ENCODE measurements at regions not wholly inside any gene's neighbourhood (a gene's known extent, or its start where the extent isn't known, plus 50 kb on each side); places are given as distances from the start of the nearest gene placed in this dataset.

GRCh38 chr14:53581504-53581903 is 375.1 kb downstream of the BMP4 start:
- H3K4me3 ChIP-seq (ENCODE audit: low read depth in 1 of 5, low read length in 5 of 5), result no peak overlapping the region
- H3K9me3 ChIP-seq (ENCODE audit: control insufficient read depth in 5 of 5, low read length in 5 of 5), result no peaks in the 10 kb centered on the region
- H3K9ac ChIP-seq (ENCODE audit: low read length in 5 of 5), result no peak overlapping the region

GRCh38 chr14:53571641-53572328 is 384.8 kb downstream of the BMP4 start:
- Histone ChIP-seq H3K27me3 (ENCODE audit: control insufficient read depth in 5 of 5, insufficient read depth in 4 of 5, low read length in 5 of 5) (no peaks in the 10 kb centered on the region), H3K9me3 (ENCODE audit: control insufficient read depth in 5 of 5, low read length in 5 of 5) (no peaks in the 10 kb centered on the region), H3K36me3 (ENCODE audit: control insufficient read depth in 5 of 5, insufficient read depth in 5 of 5, low read length in 5 of 5) (no peaks in the 10 kb centered on the region), H3K9ac (ENCODE audit: low read length in 5 of 5) (no peak overlapping the region), H3K27ac (ENCODE audit: low read depth, low read length) (no peak overlapping the region), H3K4me1 (ENCODE audit: control insufficient read depth in 5 of 5, insufficient read depth in 5 of 5, low read length in 5 of 5) (peaks cover 0 to 5% (median 0%) of the 10 kb centered on the region in 5 donors), H3K4me3 (ENCODE audit: low read depth in 1 of 5, low read length in 5 of 5) (no peak overlapping the region)

More at GRCh38 chr14:53581504-53581903, 375.1 kb downstream of the BMP4 start:
- Histone ChIP-seq H3K36me3 (ENCODE audit: control insufficient read depth in 5 of 5, insufficient read depth in 5 of 5, low read length in 5 of 5) (no peaks in the 10 kb centered on the region), H3K27me3 (ENCODE audit: control insufficient read depth in 5 of 5, insufficient read depth in 4 of 5, low read length in 5 of 5) (peaks cover 0 to 2% (median 0%) of the 10 kb centered on the region in 5 donors), H3K4me1 (ENCODE audit: control insufficient read depth in 5 of 5, insufficient read depth in 5 of 5, low read length in 5 of 5) (peaks cover 0 to 5% (median 0%) of the 10 kb centered on the region in 5 donors), H3K27ac (ENCODE audit: low read depth, low read length) (no peak overlapping the region)

- Histone ChIP-seq H3K9ac (ENCODE audit: low read length in 5 of 5) (no peak overlapping the region), H3K27ac (ENCODE audit: low read depth, low read length) (no peak overlapping the region), H3K4me3 (ENCODE audit: low read depth in 1 of 5, low read length in 5 of 5) (no peak overlapping the region), H3K36me3 (ENCODE audit: control insufficient read depth in 5 of 5, insufficient read depth in 5 of 5, low read length in 5 of 5) (no peaks in the 10 kb centered on the region), H3K27me3 (ENCODE audit: control insufficient read depth in 5 of 5, insufficient read depth in 4 of 5, low read length in 5 of 5) (no peaks in the 10 kb centered on the region), H3K4me1 (ENCODE audit: control insufficient read depth in 5 of 5, insufficient read depth in 5 of 5, low read length in 5 of 5) (peaks cover 0 to 5% (median 0%) of the 10 kb centered on the region in 5 donors), H3K9me3 (ENCODE audit: control insufficient read depth in 5 of 5, low read length in 5 of 5) (no peaks in the 10 kb centered on the region)
Observed at GRCh38 chr14:53570411-53571387, 385.9 kb downstream of the BMP4 start.

GRCh38 chr14:53569446-53569845 is 387.2 kb downstream of the BMP4 start:
- H3K4me3 ChIP-seq (ENCODE audit: low read depth in 1 of 5, low read length in 5 of 5), result no peak overlapping the region
- H3K4me1 ChIP-seq (ENCODE audit: control insufficient read depth in 5 of 5, insufficient read depth in 5 of 5, low read length in 5 of 5), result peaks cover 0 to 5% (median 0%) of the 10 kb centered on the region in 5 donors
- no peaks in the 10 kb centered on the region for H3K27me3 ChIP-seq (ENCODE audit: control insufficient read depth in 5 of 5, insufficient read depth in 4 of 5, low read length in 5 of 5)
- H3K36me3 ChIP-seq (ENCODE audit: control insufficient read depth in 5 of 5, insufficient read depth in 5 of 5, low read length in 5 of 5), result no peaks in the 10 kb centered on the region
- no peaks in the 10 kb centered on the region for H3K9me3 ChIP-seq (ENCODE audit: control insufficient read depth in 5 of 5, low read length in 5 of 5)
- H3K27ac ChIP-seq (ENCODE audit: low read depth, low read length), result no peak overlapping the region
- H3K9ac ChIP-seq (ENCODE audit: low read length in 5 of 5), result no peak overlapping the region

GRCh38 chr14:53567236-53567780 is 389.3 kb downstream of the BMP4 start:
- H3K9ac ChIP-seq (ENCODE audit: low read length in 5 of 5), result no peak overlapping the region
- no peak overlapping the region for H3K27ac ChIP-seq (ENCODE audit: low read depth, low read length)
- H3K4me1 ChIP-seq (ENCODE audit: control insufficient read depth in 5 of 5, insufficient read depth in 5 of 5, low read length in 5 of 5), result peaks cover 0 to 5% (median 0%) of the 10 kb centered on the region in 5 donors
- peaks cover 0 to 6% (median 2%) of the 10 kb centered on the region in 5 donors for H3K9me3 ChIP-seq (ENCODE audit: control insufficient read depth in 5 of 5, low read length in 5 of 5)
- H3K4me3 ChIP-seq (ENCODE audit: low read depth in 1 of 5, low read length in 5 of 5), result no peak overlapping the region
- no peaks in the 10 kb centered on the region for H3K36me3 ChIP-seq (ENCODE audit: control insufficient read depth in 5 of 5, insufficient read depth in 5 of 5, low read length in 5 of 5)
- no peaks in the 10 kb centered on the region for H3K27me3 ChIP-seq (ENCODE audit: control insufficient read depth in 5 of 5, insufficient read depth in 4 of 5, low read length in 5 of 5)

- Histone ChIP-seq H3K4me1 (ENCODE audit: control insufficient read depth in 5 of 5, insufficient read depth in 5 of 5, low read length in 5 of 5) (no peaks in the 10 kb centered on the region), H3K27ac (ENCODE audit: low read depth, low read length) (no peak overlapping the region), H3K9ac (ENCODE audit: low read length in 5 of 5) (no peak overlapping the region), H3K27me3 (ENCODE audit: control insufficient read depth in 5 of 5, insufficient read depth in 4 of 5, low read length in 5 of 5) (no peaks in the 10 kb centered on the region), H3K4me3 (ENCODE audit: low read depth in 1 of 5, low read length in 5 of 5) (no peak overlapping the region), H3K9me3 (ENCODE audit: control insufficient read depth in 5 of 5, low read length in 5 of 5) (peaks cover 0 to 11% (median 5%) of the 10 kb centered on the region in 5 donors), H3K36me3 (ENCODE audit: control insufficient read depth in 5 of 5, insufficient read depth in 5 of 5, low read length in 5 of 5) (no peaks in the 10 kb centered on the region)
Observed at GRCh38 chr14:53564870-53565269, 391.8 kb downstream of the BMP4 start.

GRCh38 chr14:53563628-53564027 is 393.0 kb downstream of the BMP4 start:
- Histone ChIP-seq H3K27me3 (ENCODE audit: control insufficient read depth in 5 of 5, insufficient read depth in 4 of 5, low read length in 5 of 5) (no peaks in the 10 kb centered on the region), H3K9me3 (ENCODE audit: control insufficient read depth in 5 of 5, low read length in 5 of 5) (peaks cover 0 to 11% (median 5%) of the 10 kb centered on the region in 5 donors), H3K9ac (ENCODE audit: low read length in 5 of 5) (no peak overlapping the region), H3K4me3 (ENCODE audit: low read depth in 1 of 5, low read length in 5 of 5) (no peak overlapping the region), H3K4me1 (ENCODE audit: control insufficient read depth in 5 of 5, insufficient read depth in 5 of 5, low read length in 5 of 5) (no peaks in the 10 kb centered on the region), H3K27ac (ENCODE audit: low read depth, low read length) (no peak overlapping the region), H3K36me3 (ENCODE audit: control insufficient read depth in 5 of 5, insufficient read depth in 5 of 5, low read length in 5 of 5) (no peaks in the 10 kb centered on the region)

- no peak overlapping the region for H3K27ac ChIP-seq (ENCODE audit: low read depth, low read length)
- H3K4me3 ChIP-seq (ENCODE audit: low read depth in 1 of 5, low read length in 5 of 5), result no peak overlapping the region
- H3K27me3 ChIP-seq (ENCODE audit: control insufficient read depth in 5 of 5, insufficient read depth in 4 of 5, low read length in 5 of 5), result no peaks in the 10 kb centered on the region
Observed at GRCh38 chr14:53553221-53553620, 400.1 kb upstream of the DDHD1 start.

DNA sequence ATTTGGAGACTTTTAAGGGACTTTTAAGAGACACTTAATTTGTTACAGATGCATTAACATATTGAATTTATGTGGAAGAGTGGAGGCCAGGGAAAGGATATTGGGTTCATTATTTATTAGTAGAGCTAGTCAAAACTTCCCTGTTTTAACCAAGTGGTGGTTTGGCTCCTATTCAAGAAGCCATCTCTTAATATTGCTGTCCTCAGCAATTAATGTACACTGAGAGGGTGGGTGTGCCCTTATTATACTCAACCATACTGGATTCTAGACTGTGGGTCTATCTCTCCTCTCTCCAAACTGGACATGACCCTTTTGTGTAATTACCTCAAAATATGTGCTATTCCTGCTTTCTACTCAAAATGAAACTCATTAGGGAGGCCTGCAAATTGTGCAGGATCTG is 398.7 kb upstream of the DDHD1 start:
- peaks cover 0 to 11% (median 0%) of the 10 kb centered on the region in 5 donors for H3K4me1 ChIP-seq (ENCODE audit: control insufficient read depth in 5 of 5, insufficient read depth in 5 of 5, low read length in 5 of 5)

More at GRCh38 chr14:53553221-53553620, 400.1 kb upstream of the DDHD1 start:
- no peaks in the 10 kb centered on the region for H3K9me3 ChIP-seq (ENCODE audit: control insufficient read depth in 5 of 5, low read length in 5 of 5)
- H3K36me3 ChIP-seq (ENCODE audit: control insufficient read depth in 5 of 5, insufficient read depth in 5 of 5, low read length in 5 of 5), result no peaks in the 10 kb centered on the region
- H3K4me1 ChIP-seq (ENCODE audit: control insufficient read depth in 5 of 5, insufficient read depth in 5 of 5, low read length in 5 of 5), result peaks cover 0 to 11% (median 0%) of the 10 kb centered on the region in 5 donors
- H3K9ac ChIP-seq (ENCODE audit: low read length in 5 of 5), result no peak overlapping the region

More for the DNA sequence above, 398.7 kb upstream of the DDHD1 start:
- no peak overlapping the region for H3K27ac ChIP-seq (ENCODE audit: low read depth, low read length)
- H3K9me3 ChIP-seq (ENCODE audit: control insufficient read depth in 5 of 5, low read length in 5 of 5), result no peaks in the 10 kb centered on the region
- H3K36me3 ChIP-seq (ENCODE audit: control insufficient read depth in 5 of 5, insufficient read depth in 5 of 5, low read length in 5 of 5), result no peaks in the 10 kb centered on the region
- H3K27me3 ChIP-seq (ENCODE audit: control insufficient read depth in 5 of 5, insufficient read depth in 4 of 5, low read length in 5 of 5), result no peaks in the 10 kb centered on the region
- H3K9ac ChIP-seq (ENCODE audit: low read length in 5 of 5), result no peak overlapping the region
- no peak overlapping the region for H3K4me3 ChIP-seq (ENCODE audit: low read depth in 1 of 5, low read length in 5 of 5)

Measured in subcutaneous abdominal adipose tissue (tissue), 5 donors.